Choroid plexus epithelial cell (primary cell): ENCODE measurements at regions not wholly inside any gene's neighbourhood (a gene's known extent, or its start where the extent isn't known, plus 50 kb on each side); places are given as distances from the start of the nearest gene placed in this dataset.

Experiments
- DNase-seq: peaks from one replicate; pipeline ENCODE4 v3.0.0-alpha.2; 2010; ENCODE audit warnings: low read depth
- H3K4me3 ChIP-seq: 2 replicates; pipeline ENCODE4 v1.5.1; 2011; ENCODE audit warnings: low read depth, mild to moderate bottlenecking, control low read depth, low read length, moderate library complexity
- CTCF ChIP-seq: conservative IDR thresholded peaks from 2 replicates; pipeline ENCODE4 v1.5.1; 2011; ENCODE audit warnings: low read depth, mild to moderate bottlenecking, control low read depth, inconsistent platforms, low read length, moderate library complexity

GRCh38 chr1:80778094-80778840 is 1022.5 kb upstream of the ADGRL2 start:
- no peak for DNase-seq
- TF ChIP-seq CTCF, result no peak
- H3K4me3 ChIP-seq, result no peak overlapping the region

- DNase-seq, result no peak
- no peak overlapping the region for H3K4me3 ChIP-seq
- no peak for TF ChIP-seq CTCF
These were observed 1024.5 kb upstream of the ADGRL2 start for GRCh38 chr1:80776266-80776665.

GRCh38 chr1:80769208-80769750 is 1031.5 kb upstream of the ADGRL2 start:
- no peak for DNase-seq
- H3K4me3 ChIP-seq, result no peak overlapping the region
- TF ChIP-seq CTCF, result no peak

- no peak for TF ChIP-seq CTCF
- no peak overlapping the region for H3K4me3 ChIP-seq
- DNase-seq, result no peak
These were observed 1033.0 kb upstream of the ADGRL2 start for GRCh38 chr1:80767711-80768110.

GRCh38 chr1:80759354-80759753 is 1041.4 kb upstream of the ADGRL2 start:
- DNase-seq, result no peak
- H3K4me3 ChIP-seq, result no peak overlapping the region
- TF ChIP-seq CTCF, result no peak

GRCh38 chr1:80755944-80756343 is 1044.8 kb upstream of the ADGRL2 start:
- TF ChIP-seq CTCF, result no peak
- H3K4me3 ChIP-seq, result no peak overlapping the region
- DNase-seq, result no peak

- no peak overlapping the region for H3K4me3 ChIP-seq
- DNase-seq, result no peak
- no peak for TF ChIP-seq CTCF
These were observed 1049.5 kb upstream of the ADGRL2 start for GRCh38 chr1:80751204-80751603.
